NAMALWA (cell line): ENCODE measurements at regions not wholly inside any gene's neighbourhood (a gene's known extent, or its start where the extent isn't known, plus 50 kb on each side); places are given as distances from the start of the nearest gene placed in this dataset.

Experiments used
- DNase-seq: peaks from one replicate; pipeline ENCODE4 v3.0.0-alpha.2; 2015; ENCODE audit warnings: low spot score

DNA sequence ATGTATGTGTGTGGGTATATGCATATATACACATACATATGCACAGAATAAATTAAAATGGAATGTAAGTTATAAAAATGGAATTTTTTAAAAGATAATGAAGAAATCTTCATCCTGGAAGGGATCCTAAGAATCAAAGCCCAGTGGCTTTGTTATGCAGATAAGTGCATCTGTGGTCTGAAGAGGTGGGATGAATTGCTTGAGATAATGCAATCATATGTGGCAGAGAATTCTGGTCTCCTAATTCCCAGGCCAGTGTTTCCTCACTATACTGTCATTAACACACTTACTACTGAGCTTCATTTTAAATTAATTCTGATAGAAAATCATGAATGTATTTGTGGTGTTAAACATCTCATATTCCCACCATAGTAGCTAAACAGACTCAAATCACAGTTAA, 86.7 kb upstream of the PRMT6 start:
- no peak for DNase-seq

DNA sequence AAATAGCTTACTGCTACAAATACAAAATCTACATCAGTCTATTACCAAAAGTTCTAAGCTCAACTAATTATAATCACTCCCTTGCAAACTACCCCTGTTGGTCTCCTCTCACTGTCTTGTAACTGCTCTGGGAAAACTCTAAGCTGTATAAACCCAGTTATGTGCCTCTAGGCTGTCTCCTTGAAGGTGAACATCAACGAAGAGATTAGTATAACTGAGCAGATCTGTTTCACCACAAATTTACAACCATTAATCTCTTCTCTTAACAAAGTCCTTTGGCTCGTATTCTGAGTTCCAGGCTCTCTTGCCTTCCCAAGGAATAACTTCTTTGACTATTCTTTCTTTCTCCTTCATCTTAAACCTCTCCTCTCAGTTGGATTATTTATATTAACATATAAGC, 84.4 kb upstream of the PRMT6 start:
- DNase-seq = no peak

DNA sequence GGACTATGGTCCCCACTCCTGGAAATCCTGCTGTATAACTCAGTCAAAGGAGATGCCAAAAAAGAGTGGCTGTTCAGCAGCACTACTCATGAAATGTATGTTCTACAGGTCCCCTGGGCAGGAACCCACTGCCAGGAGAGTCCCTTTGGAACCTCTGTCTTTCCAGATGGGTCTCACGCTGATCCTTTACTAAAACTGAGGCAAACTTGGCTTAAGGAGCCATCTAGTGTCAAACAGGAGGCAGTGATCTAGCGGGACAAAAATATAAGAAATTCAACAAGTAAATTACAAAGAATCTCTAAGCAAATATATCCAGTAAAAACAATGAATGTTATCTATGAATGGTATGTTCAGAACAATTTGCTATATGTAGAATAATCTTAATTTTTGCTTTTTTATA, 80.5 kb upstream of the PRMT6 start:
- peak; percentile 28 for DNase-seq

DNA sequence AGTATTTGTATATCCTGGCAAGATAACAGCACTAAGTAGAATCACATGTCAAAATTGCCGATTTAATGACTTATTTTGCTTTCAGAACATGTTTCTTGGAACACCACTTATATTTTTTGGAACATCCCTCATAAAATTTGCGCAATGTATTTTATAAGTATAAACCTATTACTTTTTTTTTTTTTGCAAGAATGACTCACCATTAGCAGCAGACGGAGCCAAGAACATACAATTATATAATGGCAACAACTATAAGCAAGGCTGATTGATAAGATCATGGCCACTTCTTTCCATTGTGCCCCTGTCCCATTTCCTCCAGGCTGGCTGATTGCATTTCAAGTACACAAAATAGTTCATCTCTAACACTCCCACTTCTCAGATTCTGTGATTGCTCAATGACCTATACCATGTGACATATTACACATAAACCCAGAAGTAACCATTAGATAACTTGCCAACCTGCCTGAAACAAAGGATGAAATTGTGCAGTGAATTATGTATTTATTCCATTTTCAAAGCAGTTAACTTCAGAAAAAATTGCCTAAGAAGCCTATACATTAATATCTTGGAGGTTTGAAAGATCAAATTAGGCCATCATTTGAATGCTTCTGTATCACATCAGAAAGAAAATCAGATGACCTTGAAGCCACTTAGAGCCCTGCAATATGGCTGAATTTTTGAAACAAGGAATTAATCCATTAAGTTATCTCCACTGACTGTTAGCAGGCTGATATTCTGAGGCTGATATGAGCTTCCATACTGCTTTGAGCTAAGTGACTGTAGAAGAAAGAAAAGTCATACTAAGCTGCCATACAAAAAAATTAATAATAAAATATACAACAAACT, 77.8 kb upstream of the PRMT6 start:
- DNase-seq = no peak

DNA sequence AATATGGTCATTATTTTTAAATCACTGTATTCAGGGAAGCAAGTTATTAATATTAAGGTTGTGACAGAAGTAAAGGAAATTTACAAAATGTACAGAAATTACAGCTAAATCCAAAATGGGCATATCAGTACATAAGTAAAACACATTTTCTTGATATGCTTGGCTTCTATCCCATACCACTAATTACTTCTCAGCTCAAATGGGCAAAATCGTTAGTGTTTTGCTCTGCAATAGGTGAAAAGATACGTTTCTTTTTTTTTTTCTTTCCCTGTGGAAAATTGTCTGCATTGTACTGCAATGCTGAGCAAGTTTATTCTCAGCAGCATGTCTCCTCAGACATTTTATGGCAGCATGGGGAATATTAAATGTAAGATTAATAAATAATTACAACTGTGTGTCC, 77.1 kb upstream of the PRMT6 start:
- no peak for DNase-seq

DNA sequence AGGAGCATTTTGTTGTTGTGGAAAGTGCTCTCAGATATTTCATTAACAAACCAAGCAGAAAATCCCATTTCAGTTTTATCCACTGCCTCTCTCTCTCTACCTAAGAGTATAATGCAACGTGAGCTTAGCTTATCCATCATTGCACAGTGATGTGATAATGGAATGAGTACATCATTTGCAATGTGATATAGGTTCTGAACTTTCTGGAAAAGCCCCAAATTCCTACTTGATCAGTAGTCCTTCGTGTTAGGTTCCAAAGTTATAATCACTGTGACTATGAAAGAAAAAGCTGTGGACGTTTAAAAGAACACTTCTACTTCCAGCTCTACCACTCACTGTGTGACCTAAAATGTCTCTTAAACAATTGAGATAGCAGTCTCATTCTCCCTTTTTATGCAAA, 76.4 kb upstream of the PRMT6 start:
- no peak for DNase-seq

DNA sequence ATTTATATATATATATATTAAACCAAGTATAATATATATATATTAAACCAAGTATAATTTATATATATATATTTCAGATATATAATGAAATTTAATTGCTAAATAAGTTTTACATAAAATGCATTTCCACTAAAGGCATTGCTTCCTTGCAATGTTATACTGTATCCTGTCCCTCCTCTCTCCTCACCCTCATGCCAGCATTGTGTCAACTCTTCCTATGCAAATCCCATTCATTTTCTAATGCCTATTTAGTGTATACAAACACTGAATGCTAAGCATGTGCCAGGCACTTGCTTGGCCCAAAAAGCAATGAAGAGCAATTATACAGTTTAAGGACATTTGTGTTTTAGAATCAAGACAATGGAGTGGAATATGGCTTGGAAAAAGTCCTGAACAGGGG, 71.7 kb upstream of the PRMT6 start:
- DNase-seq = no peak

DNA sequence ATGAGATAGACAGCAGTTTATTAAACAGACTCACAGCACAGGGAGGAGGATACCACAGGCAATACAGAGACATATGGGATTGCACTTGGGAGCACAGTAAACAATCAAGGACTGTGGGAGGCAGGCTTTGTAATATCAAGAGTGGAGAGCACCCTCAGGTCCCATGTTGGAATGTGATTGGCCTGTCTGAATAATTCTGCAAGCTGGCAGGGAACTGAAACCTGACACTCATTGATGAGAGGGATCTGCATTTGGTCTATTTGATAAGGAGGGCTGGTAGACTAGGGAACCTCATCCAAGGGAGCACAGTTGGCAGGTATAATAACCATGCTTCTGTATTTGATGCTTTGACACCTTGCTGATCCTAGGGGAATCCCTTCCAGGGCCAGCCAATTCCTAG, 69.9 kb upstream of the PRMT6 start:
- no peak for DNase-seq

DNA sequence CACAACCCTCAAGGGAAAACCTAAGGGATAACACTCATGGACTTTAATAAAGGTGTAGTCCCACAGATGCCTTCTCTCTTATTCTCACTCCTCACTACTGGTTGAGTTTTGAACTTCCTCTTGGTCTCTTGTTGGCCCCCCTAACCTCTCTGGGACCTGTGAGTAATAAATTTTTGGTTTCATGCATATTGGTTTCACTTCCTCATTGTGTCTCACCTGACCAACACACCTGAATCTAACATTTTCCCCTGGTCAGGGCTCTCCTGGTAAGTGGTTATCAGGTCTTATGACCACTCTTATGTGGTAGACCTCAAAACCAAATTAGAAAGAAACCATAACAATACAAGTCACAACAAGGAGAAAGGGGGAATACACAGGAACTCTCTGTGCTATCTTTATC, 60.5 kb upstream of the PRMT6 start:
- DNase-seq = no peak

DNA sequence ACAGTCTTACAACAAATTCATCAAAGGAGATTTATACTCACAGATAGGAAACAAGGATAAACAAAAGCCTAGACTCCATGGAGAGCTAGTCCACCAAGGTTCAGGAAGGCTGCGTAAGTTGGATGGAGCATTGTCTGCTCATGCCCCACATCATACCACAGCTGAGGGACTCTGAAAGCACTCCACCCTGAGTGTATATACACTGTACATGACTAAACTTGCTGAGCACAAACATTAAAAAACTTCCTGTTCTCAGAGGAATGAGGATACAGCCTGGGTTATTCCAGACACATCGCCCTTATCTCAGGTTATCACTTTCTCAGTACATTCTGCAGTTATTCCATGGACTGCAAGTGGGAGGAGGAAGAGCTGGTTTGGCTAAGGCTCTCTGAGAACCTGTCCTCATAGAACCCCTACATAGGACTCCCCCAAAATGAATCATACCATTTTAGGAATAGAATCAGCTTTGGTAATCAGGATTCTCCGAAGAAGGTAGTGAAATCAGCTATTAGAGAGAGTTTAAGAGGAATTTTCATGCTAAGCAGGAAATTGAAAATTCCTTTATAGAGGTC, 58.0 kb upstream of the PRMT6 start:
- DNase-seq = no peak

DNA sequence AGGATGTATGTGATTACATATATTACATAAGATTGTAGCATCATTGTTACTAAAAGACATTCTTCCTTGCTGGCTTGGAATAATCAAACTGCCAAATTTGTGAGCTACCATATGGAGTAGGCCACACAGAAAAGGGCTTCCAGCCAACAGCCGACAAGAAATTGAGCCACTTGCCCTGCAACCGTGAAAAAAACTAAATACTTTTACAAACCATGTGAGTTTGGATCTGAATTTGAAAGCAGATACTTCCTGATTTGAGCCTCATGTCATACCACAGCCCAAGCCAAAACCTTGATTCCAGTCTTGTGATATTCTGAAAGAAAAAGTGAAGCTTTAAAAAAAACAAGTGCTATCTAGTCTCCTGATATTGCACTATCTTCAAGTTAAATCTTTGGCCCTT, 55.6 kb upstream of the PRMT6 start:
- no peak for DNase-seq

DNA sequence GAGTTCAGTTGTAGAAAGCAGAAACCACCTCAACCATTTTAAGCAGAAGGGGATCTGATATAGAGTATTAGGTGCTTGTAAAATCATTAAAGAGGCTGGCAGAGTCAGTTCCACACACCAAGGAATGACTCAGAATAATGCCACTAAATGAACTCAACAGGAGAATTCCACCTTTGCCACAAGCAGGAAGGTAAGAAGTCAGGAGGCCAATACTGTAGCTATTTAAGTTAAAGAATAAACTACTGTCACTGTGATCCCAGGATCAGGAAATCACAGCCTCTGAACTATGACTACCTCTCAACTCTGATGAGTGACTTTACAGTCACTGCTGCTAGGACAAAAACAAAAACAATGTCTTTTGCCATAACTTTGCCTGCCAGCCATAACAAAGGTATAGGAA, 52.5 kb upstream of the PRMT6 start:
- no peak for DNase-seq

DNA sequence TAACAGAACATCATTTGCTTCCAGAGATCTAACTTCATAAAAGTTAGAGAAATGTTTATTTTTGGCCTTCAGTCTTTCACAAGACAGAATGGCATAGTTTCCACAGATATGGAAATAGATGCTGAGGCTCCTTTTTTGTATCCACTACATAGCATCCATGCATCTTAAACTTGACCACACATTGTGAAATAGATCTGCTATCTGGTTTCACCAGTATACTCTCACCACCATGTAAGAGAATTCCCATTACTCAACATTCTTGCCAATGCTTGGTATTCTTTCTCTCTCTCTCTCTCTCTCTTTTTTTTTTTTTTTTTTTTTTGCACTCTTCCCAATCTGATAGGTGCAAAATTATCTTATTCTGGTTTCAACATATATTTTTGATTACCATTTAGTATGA, 52.1 kb upstream of the PRMT6 start:
- no peak for DNase-seq
